ENCODE measurements at regions not wholly inside any gene's neighbourhood (a gene's known extent, or its start where the extent isn't known, plus 50 kb on each side); places are given as distances from the start of the nearest gene placed in this dataset.

DNA sequence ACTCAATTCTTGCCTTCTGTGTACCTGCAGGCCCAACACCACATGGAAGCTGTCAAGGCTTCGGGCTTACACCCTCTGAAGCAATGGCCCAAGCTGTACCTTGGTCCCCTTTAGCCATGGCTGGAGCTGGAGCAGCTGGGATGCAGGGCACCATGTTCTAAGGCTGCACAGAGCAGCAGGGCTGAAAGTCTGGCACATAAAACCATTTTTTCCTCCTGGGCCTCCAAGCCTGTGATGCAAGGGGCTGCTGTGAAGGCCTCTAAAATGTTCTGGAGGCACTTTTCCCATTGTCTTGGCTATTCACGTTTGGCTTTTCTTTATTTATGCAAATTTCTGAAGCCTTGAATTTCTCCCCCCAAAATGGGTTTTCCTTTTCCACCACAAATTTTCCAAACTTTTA lies 102.1 kb upstream of the SLC5A12 start:
- Histone ChIP-seq H3K36me3 (ENCODE audit: control insufficient read depth in 1 of 2, insufficient read depth in 2 of 2, low read length in 2 of 2) (no peaks in the 10 kb centered on the region; a peak in 1 of 4 replicates), H3K9me3 (ENCODE audit: control insufficient read depth in 1 of 2, insufficient read depth in 1 of 2, low read depth in 1 of 2, low read length in 2 of 2) (no peaks in the 10 kb centered on the region; a peak in 2 of 4 replicates), H4K20me1 (ENCODE audit: insufficient read depth) (no peaks in the 10 kb centered on the region), H3K27me3 (ENCODE audit: insufficient read depth, low read length) (no peaks in the 10 kb centered on the region), H3K4me1 (ENCODE audit: control insufficient read depth in 1 of 2, insufficient read depth in 2 of 2, low read length in 2 of 2) (no peaks in the 10 kb centered on the region), H2AFZ (ENCODE audit: low read depth, low read length, poor library complexity, severe bottlenecking) (no peak overlapping the region), H3K9me2 (ENCODE audit: insufficient read depth) (no peaks in the 10 kb centered on the region), H3K9ac (ENCODE audit: low read length) (no peak overlapping the region), H3K4me3 (replicated peaks in 1 of 2; ENCODE audit: low read depth in 1 of 2, low read length in 2 of 2) (no peak overlapping the region), H3K79me2 (ENCODE audit: insufficient read depth, low read length) (no peaks in the 10 kb centered on the region), H3K4me2 (ENCODE audit: low read length) (no peak overlapping the region), H3K27ac (ENCODE audit: low read depth, low read length) (no peak overlapping the region)
- CTCF ChIA-PET = no interaction called here
- ATAC-seq = no peak
- DNase-seq (ENCODE audit: low read depth, low spot score) = no peak
- no TSS peak for BruUV-seq (replicated peaks)
- RAD21 ChIA-PET (ENCODE audit: low non-redundant PET in 1 of 2, low total read pairs in 2 of 2, uncharacterized antibody in 2 of 2, unreplicated experiment in 2 of 2) = no interaction called here
- intact Hi-C loops (cut with micrococcal nuclease) = no loop called here
- no peak for TF ChIP-seq RAD21 (IDR thresholded peaks at IDR 0.05; ENCODE audit: low read depth)
- TF ChIP-seq, protein P1, sequence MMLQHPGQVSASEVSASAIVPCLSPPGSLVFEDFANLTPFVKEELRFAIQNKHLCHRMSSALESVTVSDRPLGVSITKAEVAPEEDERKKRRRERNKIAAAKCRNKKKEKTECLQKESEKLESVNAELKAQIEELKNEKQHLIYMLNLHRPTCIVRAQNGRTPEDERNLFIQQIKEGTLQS (IDR thresholded peaks at IDR 0.05) = no peak
- TF ChIP-seq ZFX (IDR thresholded peaks at IDR 0.05) = no peak
- no peak for TF ChIP-seq FOSL1 (IDR thresholded peaks at IDR 0.05; ENCODE audit: low read depth)
- TF ChIP-seq CBX3 (IDR thresholded peaks at IDR 0.05; ENCODE audit: low read depth) = no peak
- TF ChIP-seq ELF1 (IDR thresholded peaks at IDR 0.05; ENCODE audit: borderline replicate concordance, low read depth) = no peak
- TF ChIP-seq, protein P2, sequence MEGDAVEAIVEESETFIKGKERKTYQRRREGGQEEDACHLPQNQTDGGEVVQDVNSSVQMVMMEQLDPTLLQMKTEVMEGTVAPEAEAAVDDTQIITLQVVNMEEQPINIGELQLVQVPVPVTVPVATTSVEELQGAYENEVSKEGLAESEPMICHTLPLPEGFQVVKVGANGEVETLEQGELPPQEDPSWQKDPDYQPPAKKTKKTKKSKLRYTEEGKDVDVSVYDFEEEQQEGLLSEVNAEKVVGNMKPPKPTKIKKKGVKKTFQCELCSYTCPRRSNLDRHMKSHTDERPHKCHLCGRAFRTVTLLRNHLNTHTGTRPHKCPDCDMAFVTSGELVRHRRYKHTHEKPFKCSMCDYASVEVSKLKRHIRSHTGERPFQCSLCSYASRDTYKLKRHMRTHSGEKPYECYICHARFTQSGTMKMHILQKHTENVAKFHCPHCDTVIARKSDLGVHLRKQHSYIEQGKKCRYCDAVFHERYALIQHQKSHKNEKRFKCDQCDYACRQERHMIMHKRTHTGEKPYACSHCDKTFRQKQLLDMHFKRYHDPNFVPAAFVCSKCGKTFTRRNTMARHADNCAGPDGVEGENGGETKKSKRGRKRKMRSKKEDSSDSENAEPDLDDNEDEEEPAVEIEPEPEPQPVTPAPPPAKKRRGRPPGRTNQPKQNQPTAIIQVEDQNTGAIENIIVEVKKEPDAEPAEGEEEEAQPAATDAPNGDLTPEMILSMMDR (IDR thresholded peaks at IDR 0.05 in 2 of 3, conservative IDR thresholded peaks at IDR 0.05 in 1 of 3; ENCODE audit: borderline replicate concordance in 1 of 3, insufficient read depth in 1 of 3, low read depth in 2 of 3, low read length in 2 of 3) = no peak
- no peak for TF ChIP-seq POLR2AphosphoS5 (IDR thresholded peaks at IDR 0.05; ENCODE audit: low read depth, low read length)
- TF ChIP-seq, protein P3, sequence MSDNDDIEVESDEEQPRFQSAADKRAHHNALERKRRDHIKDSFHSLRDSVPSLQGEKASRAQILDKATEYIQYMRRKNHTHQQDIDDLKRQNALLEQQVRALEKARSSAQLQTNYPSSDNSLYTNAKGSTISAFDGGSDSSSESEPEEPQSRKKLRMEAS (IDR thresholded peaks at IDR 0.05) = no peak
- no peak for TF ChIP-seq TCF7L2 (IDR thresholded peaks at IDR 0.05; ENCODE audit: borderline replicate concordance, extremely low read depth, insufficient read depth, insufficient read length)
- TF ChIP-seq ZNF274 (IDR thresholded peaks at IDR 0.05; ENCODE audit: low read depth, low read length) = no peak
- TF ChIP-seq POLR2A (IDR thresholded peaks at IDR 0.05; ENCODE audit: borderline replicate concordance, extremely low read depth, insufficient read depth, insufficient read length) = no peak
- no peak for TF ChIP-seq EZH2phosphoT487 (IDR thresholded peaks at IDR 0.05; ENCODE audit: borderline replicate concordance)
- TF ChIP-seq SP1 (IDR thresholded peaks at IDR 0.05; ENCODE audit: low read depth) = no peak
- no peak for TF ChIP-seq EGR1 (IDR thresholded peaks at IDR 0.05; ENCODE audit: low read depth)
- TF ChIP-seq, protein P4, sequence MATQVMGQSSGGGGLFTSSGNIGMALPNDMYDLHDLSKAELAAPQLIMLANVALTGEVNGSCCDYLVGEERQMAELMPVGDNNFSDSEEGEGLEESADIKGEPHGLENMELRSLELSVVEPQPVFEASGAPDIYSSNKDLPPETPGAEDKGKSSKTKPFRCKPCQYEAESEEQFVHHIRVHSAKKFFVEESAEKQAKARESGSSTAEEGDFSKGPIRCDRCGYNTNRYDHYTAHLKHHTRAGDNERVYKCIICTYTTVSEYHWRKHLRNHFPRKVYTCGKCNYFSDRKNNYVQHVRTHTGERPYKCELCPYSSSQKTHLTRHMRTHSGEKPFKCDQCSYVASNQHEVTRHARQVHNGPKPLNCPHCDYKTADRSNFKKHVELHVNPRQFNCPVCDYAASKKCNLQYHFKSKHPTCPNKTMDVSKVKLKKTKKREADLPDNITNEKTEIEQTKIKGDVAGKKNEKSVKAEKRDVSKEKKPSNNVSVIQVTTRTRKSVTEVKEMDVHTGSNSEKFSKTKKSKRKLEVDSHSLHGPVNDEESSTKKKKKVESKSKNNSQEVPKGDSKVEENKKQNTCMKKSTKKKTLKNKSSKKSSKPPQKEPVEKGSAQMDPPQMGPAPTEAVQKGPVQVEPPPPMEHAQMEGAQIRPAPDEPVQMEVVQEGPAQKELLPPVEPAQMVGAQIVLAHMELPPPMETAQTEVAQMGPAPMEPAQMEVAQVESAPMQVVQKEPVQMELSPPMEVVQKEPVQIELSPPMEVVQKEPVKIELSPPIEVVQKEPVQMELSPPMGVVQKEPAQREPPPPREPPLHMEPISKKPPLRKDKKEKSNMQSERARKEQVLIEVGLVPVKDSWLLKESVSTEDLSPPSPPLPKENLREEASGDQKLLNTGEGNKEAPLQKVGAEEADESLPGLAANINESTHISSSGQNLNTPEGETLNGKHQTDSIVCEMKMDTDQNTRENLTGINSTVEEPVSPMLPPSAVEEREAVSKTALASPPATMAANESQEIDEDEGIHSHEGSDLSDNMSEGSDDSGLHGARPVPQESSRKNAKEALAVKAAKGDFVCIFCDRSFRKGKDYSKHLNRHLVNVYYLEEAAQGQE (IDR thresholded peaks at IDR 0.05; ENCODE audit: low read depth) = no peak
- POLR2A ChIA-PET = no interaction called here

Measured in HCT116 (cell line).